Tibial nerve (tissue), 4 donors: ENCODE measurements at regions not wholly inside any gene's neighbourhood (a gene's known extent, or its start where the extent isn't known, plus 50 kb on each side); places are given as distances from the start of the nearest gene placed in this dataset.

Experiments used
- EP300 ChIP-seq, 2 donors: sonication (generic); formaldehyde crosslinking; IDR thresholded peaks; one replicate each; pipeline ENCODE4 v1.6.1; 2017; ENCODE audit warnings: antibody characterized with exemption in 2 of 2, mild to moderate bottlenecking in 1 of 2
- POLR2A ChIP-seq, 2 donors: fragments of 450-650 bp; IDR thresholded peaks; one replicate each; pipeline ENCODE4 v1.6.1; 2017; ENCODE audit warnings: antibody characterized with exemption in 2 of 2, mild to moderate bottlenecking in 2 of 2, moderate library complexity in 2 of 2
- TF ChIP-seq, protein P1 (sequence below), 5 experiments: fragments of 200-600 bp in 3 of 5; fragments of 450-650 bp in 2 of 5; sonication (generic) in 3 of 5; IDR thresholded peaks; one replicate each; pipeline ENCODE4 v1.5.1; 2016 to 2019; ENCODE audit warnings: antibody characterized with exemption in 5 of 5, mild to moderate bottlenecking in 3 of 5, moderate library complexity in 2 of 5

DNA sequence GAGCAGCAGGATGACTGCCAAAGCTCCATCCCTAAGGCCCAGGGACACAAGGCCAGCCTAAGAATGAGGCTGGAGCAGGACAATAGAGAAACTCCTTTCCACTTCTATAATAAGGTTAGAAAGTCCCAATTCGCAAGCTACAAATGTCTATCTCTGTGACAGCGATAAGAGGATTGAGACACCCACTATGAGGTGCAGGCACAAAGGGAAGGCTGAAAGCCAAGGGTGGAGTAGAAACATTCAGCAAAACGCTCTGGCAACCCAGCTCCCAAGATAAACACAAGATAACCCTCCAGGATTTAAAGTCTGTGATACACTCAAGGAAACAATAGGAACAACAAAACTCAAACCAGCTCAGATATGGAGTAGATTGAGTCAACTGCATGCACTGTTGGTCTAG lies 418.0 kb upstream of the UBE2E3 start:
- TF ChIP-seq POLR2A (IDR thresholded peaks at IDR 0.05) (no peak), EP300 (IDR thresholded peaks at IDR 0.05) (no peak)
- TF ChIP-seq, protein P1, sequence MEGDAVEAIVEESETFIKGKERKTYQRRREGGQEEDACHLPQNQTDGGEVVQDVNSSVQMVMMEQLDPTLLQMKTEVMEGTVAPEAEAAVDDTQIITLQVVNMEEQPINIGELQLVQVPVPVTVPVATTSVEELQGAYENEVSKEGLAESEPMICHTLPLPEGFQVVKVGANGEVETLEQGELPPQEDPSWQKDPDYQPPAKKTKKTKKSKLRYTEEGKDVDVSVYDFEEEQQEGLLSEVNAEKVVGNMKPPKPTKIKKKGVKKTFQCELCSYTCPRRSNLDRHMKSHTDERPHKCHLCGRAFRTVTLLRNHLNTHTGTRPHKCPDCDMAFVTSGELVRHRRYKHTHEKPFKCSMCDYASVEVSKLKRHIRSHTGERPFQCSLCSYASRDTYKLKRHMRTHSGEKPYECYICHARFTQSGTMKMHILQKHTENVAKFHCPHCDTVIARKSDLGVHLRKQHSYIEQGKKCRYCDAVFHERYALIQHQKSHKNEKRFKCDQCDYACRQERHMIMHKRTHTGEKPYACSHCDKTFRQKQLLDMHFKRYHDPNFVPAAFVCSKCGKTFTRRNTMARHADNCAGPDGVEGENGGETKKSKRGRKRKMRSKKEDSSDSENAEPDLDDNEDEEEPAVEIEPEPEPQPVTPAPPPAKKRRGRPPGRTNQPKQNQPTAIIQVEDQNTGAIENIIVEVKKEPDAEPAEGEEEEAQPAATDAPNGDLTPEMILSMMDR (IDR thresholded peaks at IDR 0.05), result no peak
